GM19468 (cell line): ENCODE measurements at regions not wholly inside any gene's neighbourhood (a gene's known extent, or its start where the extent isn't known, plus 50 kb on each side); places are given as distances from the start of the nearest gene placed in this dataset.

Source experiments
- ATAC-seq: cut with Tn5 transposase; IDR thresholded peaks from one replicate; pipeline ENCODE4 v1.9.1; 2021; ENCODE audit warnings: mild to moderate bottlenecking, moderate library complexity, moderate number of reproducible peaks; ENCODE audit not compliant: unreplicated experiment; ENCODE audit errors: extremely low read depth

- no peak for ATAC-seq
These were observed 523.9 kb upstream of the RGMA start for GRCh38 chr15:93612953-93613352.

GRCh38 chr15:93610944-93611343 is 521.9 kb upstream of the RGMA start:
- no peak for ATAC-seq

DNA sequence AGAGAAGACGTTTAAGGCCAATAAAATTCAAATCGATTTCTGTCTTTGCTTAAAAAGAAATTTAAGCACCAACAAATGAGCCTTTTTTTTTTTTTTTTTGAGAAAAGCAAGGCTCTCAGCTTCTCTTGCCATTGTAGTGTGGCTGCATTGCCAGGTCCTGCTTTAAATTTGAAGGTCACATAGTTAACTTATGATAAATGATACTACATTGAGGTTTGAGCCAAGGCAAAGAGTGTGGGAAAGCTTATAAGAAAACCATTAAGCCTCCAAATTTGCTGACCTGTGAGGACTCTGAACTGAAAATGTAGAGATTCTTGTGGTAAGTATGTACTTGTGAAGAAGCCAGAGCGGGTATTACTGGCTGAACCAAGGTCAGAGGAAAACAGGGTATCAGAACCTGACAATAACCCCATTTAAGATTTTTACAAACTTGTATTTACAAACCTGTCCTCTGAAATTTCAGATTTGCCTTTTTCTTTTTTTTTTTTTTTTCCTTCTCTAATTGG is 519.7 kb upstream of the RGMA start:
- ATAC-seq, result no peak

GRCh38 chr15:93603550-93603949 is 514.5 kb upstream of the RGMA start:
- no peak for ATAC-seq

- no peak for ATAC-seq
These were observed 498.1 kb upstream of the RGMA start for GRCh38 chr15:93587059-93587521.

DNA sequence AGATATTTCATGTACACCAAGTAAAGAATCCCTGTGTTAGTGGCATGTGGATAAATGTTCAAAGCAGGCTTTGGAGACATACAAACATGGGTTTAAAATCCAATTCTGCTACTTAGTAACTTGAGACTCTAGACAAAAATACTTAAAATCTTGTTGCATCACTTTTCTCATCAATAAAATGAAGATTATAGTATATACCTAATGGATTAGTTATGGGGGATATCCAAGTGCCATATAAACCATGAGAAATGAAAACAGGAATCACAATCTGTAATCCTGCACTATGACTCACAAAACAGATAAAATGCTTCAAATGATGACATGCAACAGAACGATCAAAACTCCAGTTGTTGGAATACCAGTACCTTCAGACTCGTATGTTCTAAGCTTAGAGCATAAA is 496.0 kb upstream of the RGMA start:
- ATAC-seq, result no peak

DNA sequence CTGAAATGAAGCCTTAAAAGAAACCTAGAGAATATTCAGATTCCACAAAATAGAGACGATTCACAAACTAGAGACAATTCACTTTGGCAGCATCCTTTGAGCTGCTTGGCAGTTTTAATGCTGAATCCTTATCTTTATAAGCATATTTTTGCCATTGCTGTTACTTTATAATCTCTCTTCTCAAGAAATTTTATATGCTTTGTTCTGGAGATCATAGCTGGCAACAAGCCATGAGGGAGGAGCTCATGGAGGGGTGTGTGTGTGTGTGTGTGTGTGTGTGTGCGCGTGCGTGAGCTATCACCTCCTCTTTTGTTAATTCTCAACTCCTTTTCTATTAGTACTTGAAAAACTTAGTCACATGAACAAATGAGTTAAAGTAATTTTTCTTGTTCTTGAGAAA is 495.0 kb upstream of the RGMA start:
- ATAC-seq, result no peak

- no peak for ATAC-seq
These were observed 494.5 kb upstream of the RGMA start for GRCh38 chr15:93583552-93583951.

DNA sequence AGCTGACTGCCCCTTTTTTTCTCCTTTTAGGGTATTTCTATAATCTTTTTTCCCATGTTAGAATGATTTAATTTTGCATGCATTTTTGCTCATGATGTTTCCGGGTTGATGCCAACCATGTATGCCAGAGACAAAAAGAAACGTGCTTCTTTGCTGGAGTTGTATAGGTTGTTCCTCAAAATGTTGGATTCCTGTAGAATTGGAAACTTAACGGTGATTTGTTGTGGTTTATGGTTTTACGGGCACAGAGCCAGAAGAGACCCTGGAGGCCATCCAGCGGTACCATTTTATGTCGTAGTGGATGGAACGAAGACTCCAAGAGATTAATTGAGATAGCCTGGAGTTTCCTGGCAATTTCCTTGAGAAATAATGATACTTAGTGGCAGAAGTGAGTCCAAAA is 481.5 kb upstream of the RGMA start:
- ATAC-seq, result no peak

DNA sequence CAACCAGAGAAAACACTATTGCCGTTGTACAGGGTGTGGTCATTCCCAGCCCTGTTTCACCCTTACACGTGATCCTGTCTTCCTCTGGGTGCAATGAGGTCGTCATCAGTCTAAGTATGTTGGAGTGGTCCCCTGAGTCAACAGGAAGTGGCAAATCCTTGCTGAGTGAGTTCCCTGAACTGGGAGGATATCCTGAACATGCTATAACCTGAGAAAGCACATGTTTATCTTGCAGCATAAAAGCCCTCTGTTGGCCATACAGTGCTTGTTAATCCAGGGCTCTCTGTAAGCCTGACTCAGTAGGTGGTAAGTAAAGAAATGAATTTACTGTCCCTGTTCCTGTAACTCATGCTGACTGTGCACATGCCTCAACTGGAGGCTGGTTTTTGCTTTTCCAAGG is 477.8 kb upstream of the RGMA start:
- ATAC-seq, result no peak

DNA sequence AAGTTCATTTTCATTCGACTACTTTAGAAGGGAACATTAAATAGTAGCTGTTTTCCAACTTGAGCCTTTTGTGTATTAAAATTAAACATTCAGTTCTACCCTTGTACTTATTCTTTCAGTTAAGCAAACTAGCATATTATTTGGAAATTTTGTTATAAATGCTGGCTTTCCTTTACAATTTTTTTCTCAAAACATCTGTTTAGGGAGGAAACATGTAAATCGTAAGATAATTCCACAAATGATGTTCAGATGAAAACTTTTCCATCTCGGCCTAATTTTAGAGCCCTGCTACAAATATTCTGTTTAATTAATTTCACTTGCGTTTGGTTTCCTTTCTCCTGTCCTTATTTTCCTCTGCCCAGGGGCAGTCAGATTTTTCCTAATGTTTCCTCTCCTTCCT is 476.2 kb upstream of the RGMA start:
- no peak for ATAC-seq

DNA sequence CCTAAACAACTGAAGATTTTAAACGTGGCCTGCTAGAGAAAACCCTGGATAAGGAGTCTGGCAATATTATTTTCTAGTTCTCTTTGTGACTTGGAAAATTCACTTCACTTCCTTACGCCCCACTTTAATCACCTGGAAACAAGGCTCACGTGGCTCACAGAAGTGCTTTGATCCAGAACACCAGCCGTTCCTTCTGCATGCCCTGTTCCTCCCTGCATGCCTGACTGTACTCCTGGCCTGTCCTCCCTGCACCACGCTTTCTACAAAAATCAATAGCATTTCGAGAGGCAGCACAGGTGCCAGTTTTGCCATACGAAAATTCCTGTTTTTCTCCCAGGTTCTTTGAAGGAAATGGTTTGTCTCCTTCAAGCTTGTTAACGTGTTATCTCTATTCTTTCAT is 474.2 kb upstream of the RGMA start:
- ATAC-seq, result no peak

GRCh38 chr15:93562395-93563123 is 473.5 kb upstream of the RGMA start:
- ATAC-seq, result no peak

- ATAC-seq, result no peak
These were observed 468.7 kb upstream of the RGMA start for GRCh38 chr15:93557696-93558095.

- no peak for ATAC-seq
These were observed 464.3 kb upstream of the RGMA start for GRCh38 chr15:93553167-93553935.

GRCh38 chr15:93543093-93543492 is 454.1 kb upstream of the RGMA start:
- no peak for ATAC-seq

- ATAC-seq, result no peak
These were observed 438.5 kb upstream of the RGMA start for GRCh38 chr15:93527374-93528050.

DNA sequence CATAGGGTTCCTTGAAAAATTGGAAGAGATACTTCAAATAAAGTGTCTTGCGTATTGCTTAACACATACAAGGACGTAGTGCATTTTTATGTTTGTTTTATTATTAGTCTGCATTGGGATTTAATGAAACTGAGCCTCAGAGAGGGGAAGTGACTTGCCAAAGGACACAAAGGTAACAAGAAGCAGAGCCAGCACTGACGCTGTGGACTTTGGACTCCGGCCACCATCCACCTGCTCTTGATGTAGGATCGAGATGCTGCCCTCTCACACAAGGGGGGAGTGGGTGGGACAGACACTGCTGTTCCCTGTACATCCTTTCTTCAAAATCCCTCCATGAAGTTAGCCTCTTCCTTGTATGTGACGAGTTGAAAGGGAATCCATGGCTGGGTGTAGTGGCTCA is 435.4 kb upstream of the RGMA start:
- no peak for ATAC-seq

GRCh38 chr15:93523481-93523880 is 434.5 kb upstream of the RGMA start:
- no peak for ATAC-seq

DNA sequence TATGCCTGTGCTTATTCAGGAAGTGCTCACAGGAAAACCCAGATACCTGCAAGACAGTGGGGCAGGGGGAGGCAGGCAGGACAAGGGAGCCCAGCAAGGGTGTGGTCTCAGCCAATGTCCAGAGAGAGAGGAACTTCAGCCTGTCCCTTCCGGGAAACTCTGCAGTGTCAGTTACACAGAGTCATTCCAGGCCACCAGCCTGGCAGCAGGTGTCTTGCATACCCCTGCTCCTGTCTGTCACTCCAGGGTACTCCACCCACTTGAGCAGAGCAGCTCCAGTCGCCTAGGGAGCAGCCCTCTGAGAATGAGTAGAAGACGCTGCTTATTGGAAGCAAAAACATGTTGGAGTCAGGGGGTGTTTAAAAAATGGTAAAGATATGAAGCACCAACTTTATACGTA is 431.2 kb upstream of the RGMA start:
- no peak for ATAC-seq

- ATAC-seq, result no peak
These were observed 430.6 kb upstream of the RGMA start for GRCh38 chr15:93519599-93519998.
